ENCODE measurements at regions not wholly inside any gene's neighbourhood (a gene's known extent, or its start where the extent isn't known, plus 50 kb on each side); places are given as distances from the start of the nearest gene placed in this dataset.

GRCh38 chr2:220424561-220424960, 797.1 kb downstream of the SLC4A3 start:
- no peak for DNase-seq
- TF ChIP-seq, protein P1, sequence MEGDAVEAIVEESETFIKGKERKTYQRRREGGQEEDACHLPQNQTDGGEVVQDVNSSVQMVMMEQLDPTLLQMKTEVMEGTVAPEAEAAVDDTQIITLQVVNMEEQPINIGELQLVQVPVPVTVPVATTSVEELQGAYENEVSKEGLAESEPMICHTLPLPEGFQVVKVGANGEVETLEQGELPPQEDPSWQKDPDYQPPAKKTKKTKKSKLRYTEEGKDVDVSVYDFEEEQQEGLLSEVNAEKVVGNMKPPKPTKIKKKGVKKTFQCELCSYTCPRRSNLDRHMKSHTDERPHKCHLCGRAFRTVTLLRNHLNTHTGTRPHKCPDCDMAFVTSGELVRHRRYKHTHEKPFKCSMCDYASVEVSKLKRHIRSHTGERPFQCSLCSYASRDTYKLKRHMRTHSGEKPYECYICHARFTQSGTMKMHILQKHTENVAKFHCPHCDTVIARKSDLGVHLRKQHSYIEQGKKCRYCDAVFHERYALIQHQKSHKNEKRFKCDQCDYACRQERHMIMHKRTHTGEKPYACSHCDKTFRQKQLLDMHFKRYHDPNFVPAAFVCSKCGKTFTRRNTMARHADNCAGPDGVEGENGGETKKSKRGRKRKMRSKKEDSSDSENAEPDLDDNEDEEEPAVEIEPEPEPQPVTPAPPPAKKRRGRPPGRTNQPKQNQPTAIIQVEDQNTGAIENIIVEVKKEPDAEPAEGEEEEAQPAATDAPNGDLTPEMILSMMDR (IDR thresholded peaks at IDR 0.05) = no peak
- CTCF ChIA-PET = no interaction called here
- Mint-ChIP-seq H3K9me3 (peaks cover 3% of the 10 kb centered on the region), H3K27ac (no peak overlapping the region), H3K36me3 (ENCODE audit: low read depth) (no peaks in the 10 kb centered on the region), H3K4me3 (no peak overlapping the region), H3K27me3 (no peaks in the 10 kb centered on the region), H3K4me1 (no peaks in the 10 kb centered on the region)
- ATAC-seq (ENCODE audit: low read depth) = no peak
- POLR2A ChIA-PET = no interaction called here
- intact Hi-C loops (cut with micrococcal nuclease) = no loop called here

GRCh38 chr2:220432645-220433044, 805.2 kb downstream of the SLC4A3 start:
- H3K36me3 Mint-ChIP-seq (ENCODE audit: low read depth) = no peaks in the 10 kb centered on the region
- TF ChIP-seq, protein P1 (IDR thresholded peaks at IDR 0.05) = no peak
- DNase-seq = no peak
- H3K27ac Mint-ChIP-seq = no peak overlapping the region
- ChIA-PET POLR2A (no interaction called here), CTCF (no interaction called here)
- intact Hi-C loops (cut with micrococcal nuclease) = no loop called here
- H3K27me3 Mint-ChIP-seq = no peaks in the 10 kb centered on the region
- no peak overlapping the region for H3K4me3 Mint-ChIP-seq
- no peaks in the 10 kb centered on the region for H3K4me1 Mint-ChIP-seq
- no peak for ATAC-seq (ENCODE audit: low read depth)
- no peaks in the 10 kb centered on the region for H3K9me3 Mint-ChIP-seq

GRCh38 chr2:220433131-220433530, 805.7 kb downstream of the SLC4A3 start:
- ATAC-seq (ENCODE audit: low read depth) = no peak
- ChIA-PET POLR2A (no interaction called here), CTCF (no interaction called here)
- intact Hi-C loops (cut with micrococcal nuclease) = no loop called here
- H3K27ac Mint-ChIP-seq = no peak overlapping the region
- no peak for DNase-seq
- TF ChIP-seq, protein P1 (IDR thresholded peaks at IDR 0.05) = no peak
- H3K4me3 Mint-ChIP-seq = no peak overlapping the region
- H3K9me3 Mint-ChIP-seq = no peaks in the 10 kb centered on the region
- no peaks in the 10 kb centered on the region for H3K4me1 Mint-ChIP-seq
- H3K36me3 Mint-ChIP-seq (ENCODE audit: low read depth) = no peaks in the 10 kb centered on the region
- H3K27me3 Mint-ChIP-seq = no peaks in the 10 kb centered on the region

GRCh38 chr2:220434385-220434784, 807.0 kb downstream of the SLC4A3 start:
- H3K36me3 Mint-ChIP-seq (ENCODE audit: low read depth) = no peaks in the 10 kb centered on the region
- ATAC-seq (ENCODE audit: low read depth) (no peak), DNase-seq (no peak)
- no peak overlapping the region for H3K27ac Mint-ChIP-seq
- CTCF ChIA-PET = no interaction called here
- intact Hi-C loops (cut with micrococcal nuclease) = no loop called here
- TF ChIP-seq, protein P1 (IDR thresholded peaks at IDR 0.05) = no peak
- POLR2A ChIA-PET = no interaction called here
- H3K4me1 Mint-ChIP-seq = no peaks in the 10 kb centered on the region
- H3K4me3 Mint-ChIP-seq = no peak overlapping the region
- no peaks in the 10 kb centered on the region for H3K9me3 Mint-ChIP-seq
- H3K27me3 Mint-ChIP-seq = no peaks in the 10 kb centered on the region

GRCh38 chr2:220437938-220438337, 810.5 kb downstream of the SLC4A3 start:
- Mint-ChIP-seq H3K9me3 (no peaks in the 10 kb centered on the region), H3K27me3 (no peaks in the 10 kb centered on the region), H3K4me1 (no peaks in the 10 kb centered on the region), H3K4me3 (no peak overlapping the region), H3K27ac (no peak overlapping the region), H3K36me3 (ENCODE audit: low read depth) (no peaks in the 10 kb centered on the region)
- DNase-seq = no peak
- TF ChIP-seq, protein P1 (IDR thresholded peaks at IDR 0.05) = no peak
- ChIA-PET POLR2A (no interaction called here), CTCF (no interaction called here)
- ATAC-seq (ENCODE audit: low read depth) = no peak
- intact Hi-C loops (cut with micrococcal nuclease) = no loop called here
